HG03103 (cell line): ENCODE measurements at regions not wholly inside any gene's neighbourhood (a gene's known extent, or its start where the extent isn't known, plus 50 kb on each side); places are given as distances from the start of the nearest gene placed in this dataset.
"Not testable (repeated sequence)": the region's sequence is repeated elsewhere in the genome, so short reads cannot be mapped to it uniquely, and the experiment has no call there.

Experiments used
- ATAC-seq: cut with Tn5 transposase; IDR thresholded peaks from one replicate; pipeline ENCODE4 v1.9.1; 2021; ENCODE audit warnings: low read depth; ENCODE audit not compliant: unreplicated experiment

DNA sequence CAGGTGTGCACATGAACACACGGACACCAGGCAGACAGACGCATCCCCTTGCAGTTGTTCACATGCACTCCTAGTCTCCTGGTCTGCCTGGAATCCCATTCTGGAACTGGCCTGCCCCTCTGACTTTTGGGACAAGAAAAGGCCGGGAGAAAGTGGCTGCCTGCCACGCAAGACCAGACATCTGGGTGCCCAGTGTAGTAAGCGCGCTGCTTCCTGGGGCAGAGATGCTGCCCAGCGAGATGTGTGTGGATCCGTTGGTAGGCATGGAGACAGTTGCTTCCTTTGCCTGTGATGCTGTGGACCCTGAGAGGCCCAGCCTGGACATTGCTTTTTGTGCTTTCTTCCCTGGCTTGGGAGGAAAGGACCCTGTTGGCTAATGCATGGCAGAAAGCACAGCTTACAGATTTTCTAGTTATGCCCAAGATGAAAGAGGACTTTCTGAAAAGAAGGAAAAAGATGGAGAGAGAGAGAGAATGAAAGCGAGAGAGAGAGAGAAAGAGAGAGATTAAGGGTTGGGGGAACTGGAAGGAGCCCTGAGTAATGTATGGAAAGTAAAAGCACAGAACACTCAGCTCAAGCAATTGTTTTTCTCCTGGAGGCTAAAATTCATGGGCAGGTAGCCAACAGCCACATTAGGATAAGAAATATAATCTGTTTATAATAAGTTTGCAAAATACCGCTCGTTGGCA lies 235.3 kb downstream of the BCL2L11 start:
- not testable (repeated sequence) for ATAC-seq

DNA sequence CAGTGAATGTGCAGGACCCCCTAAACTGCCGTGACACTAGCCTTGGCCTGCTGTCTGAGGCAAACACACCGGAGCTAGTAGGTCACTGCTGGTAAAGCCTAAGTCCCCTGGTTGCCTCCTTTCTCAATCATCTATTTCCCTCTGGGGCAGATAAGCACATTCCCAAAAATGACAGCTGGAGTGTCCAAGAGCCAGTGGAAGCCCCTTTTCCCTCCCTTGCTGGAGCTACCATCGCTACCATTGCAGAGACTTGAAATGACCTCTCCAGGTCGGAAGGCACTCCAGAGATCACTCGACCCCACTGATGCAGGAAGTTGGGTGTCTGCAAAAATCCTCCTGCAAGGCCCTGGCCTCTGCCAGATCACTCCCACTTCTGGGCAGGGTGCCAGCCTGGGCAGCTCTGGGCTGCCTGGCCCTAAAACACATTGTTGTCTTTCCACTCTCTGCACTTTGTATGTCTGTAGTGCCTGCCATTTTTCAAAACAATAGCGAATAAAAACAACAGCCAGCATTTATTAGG lies 235.9 kb downstream of the BCL2L11 start:
- not testable (repeated sequence) for ATAC-seq

DNA sequence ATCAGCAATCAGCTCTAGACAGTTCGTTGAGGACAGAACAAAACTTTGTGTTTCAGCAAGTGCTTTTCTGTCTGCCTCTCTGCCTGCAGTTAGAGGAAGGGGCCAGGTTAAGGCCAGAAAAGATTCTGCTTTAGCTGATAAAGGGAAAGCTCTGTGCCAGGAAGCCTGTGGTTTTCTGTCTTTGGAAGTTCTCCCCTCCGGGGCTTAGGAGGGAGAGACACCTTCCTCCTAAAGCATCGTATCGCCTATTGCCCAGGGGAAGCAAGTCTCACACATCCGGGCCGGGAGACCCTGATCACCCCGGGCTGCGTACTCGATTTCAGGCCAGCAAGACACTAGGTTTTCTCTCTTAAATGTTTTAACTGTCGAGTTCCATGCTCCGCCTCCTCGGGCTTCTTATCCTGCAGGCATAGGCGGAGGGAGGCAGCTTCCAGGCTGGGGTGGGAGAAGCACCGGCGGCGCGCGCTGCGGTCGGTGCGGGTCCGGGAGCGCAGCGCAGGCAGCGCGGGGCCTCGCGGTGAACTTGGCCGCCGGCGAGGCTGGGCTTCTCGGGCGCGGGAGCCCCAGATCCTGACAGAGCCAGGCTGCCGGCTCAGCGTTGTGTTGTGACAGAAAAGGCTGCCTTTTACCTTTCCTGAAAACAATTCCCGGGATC lies 245.4 kb downstream of the BCL2L11 start:
- not testable (repeated sequence) for ATAC-seq

DNA sequence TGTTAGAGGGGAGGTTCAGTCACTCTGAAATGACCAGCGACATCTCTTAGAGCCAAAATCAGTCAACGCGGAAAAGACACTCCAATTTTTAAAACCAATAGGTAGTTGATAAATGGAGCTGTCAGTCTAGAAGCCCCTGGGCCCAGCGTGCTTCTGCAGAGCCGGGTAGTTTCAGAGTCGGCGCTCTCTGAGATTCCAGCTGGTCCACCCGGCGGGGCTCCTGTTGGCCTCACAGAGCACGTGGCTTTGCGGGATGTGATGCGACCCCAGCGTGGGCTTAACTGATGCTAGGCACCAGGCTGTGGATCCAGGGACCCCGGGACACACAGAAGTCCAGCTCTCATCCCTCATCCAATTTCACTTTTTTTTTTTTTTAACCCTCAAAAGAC lies 245.9 kb downstream of the BCL2L11 start:
- not testable (repeated sequence) for ATAC-seq

DNA sequence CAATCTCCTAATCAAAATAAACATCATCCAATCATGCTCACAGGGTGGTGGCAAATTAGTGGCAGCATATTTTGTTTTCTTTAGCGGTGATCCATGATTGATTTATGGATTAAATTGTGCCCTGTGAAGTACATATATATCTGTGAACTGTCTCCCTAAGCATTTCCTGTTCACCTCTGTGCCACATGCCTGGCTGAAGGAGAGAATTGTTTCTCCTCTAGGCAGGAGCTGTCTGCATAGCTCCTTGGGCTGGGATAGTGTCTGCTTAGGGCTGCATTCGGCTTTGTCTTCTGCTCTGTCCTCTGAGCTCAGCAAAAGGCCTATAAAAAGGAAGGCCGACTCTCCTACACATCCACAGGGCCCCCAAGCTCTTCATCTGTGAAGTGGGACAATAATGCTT lies 246.4 kb downstream of the BCL2L11 start:
- ATAC-seq = not testable (repeated sequence)

DNA sequence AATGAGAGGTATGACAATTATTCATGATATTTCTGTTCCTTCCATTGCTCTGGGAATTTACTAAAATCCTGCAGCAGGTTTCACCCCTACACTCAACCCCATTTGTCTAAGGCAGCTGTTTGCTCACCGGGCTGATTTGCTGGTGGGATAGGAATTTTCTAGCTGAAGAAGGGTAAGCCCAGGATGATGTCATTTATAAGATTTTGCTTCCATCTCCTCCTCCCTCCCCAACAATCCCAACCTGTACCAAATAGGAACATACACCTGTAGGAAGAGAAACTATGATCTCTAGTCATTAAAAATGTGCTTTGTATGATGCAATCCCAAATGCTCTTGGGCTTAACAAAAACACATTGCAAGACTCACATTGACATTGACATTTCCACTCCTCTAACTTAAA lies 247.2 kb downstream of the BCL2L11 start:
- not testable (repeated sequence) for ATAC-seq

DNA sequence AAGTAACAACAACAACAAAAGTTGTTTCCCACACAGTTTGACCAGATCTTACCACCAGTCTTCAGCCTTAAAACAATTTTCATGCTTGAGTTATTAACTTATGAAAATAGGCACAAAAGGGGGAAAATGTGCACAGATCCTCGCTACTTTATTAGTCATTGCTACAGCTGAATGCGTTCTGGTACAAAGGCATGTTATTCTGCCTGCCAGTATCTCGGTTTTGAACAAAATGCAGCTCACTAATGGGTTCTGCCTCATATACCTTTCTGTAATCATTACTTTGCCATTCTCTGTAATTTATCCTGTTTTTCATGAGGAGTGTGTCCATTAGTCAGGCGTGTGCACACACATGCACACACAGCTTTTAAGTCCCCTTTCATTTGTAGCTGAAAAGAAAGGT lies 247.6 kb downstream of the BCL2L11 start:
- not testable (repeated sequence) for ATAC-seq

DNA sequence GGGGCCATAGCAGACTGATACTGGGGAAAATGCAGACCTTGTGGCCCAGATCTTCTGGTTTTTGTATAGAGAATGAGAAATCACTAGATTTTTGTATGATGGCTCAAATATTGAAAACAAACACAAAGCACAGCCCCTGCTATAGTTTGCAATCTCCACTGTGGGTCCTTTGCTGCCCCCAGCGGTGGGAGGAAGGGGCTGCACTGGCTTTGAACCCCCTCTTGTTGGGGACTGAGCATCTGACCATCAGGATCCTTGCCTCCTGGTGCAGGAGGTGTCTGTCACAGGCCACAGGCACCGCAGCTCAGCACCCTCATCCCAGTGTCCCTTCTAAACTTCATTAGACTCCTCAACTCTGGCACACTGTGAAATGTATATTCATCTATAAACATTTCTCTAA lies 252.3 kb downstream of the BCL2L11 start:
- ATAC-seq = not testable (repeated sequence)

DNA sequence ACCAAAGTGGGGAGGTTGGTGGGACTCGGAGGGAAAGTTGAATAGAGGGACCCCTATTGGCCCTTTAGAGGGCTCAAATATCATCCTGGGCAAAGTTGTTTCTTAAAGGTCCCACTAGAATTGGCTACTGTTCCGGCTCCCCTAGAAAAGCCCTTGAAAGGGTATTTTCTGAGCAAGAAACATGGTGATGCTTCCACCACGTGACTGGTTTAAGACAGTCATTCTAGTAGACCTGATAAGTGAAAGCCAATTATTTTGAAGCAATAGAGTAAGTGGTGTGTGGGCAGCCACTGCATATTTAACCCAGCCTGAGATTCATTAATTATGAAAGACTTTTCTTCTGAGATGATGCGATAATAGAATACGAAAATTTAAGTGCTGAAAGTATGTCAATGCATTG lies 253.3 kb downstream of the BCL2L11 start:
- not testable (repeated sequence) for ATAC-seq

DNA sequence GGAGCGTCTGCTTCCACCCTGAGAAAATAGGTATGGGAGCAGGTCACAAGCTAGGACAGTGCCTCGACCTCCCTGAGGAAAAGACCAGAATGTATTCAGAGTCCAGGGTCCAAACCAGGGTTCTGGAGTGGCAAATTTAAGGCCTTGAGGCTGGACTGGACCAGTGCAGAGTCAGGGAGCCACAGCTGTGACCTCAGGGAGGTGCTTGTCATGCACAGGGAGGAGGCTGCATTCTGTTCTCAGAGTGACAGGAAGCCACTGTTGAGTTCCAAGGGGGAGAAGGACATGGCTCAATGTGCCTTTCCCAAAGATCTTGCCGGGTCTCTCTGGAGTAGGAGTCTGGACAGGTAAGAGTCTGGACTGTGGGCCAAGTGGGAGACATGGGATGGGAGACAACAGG lies 254.0 kb downstream of the BCL2L11 start:
- not testable (repeated sequence) for ATAC-seq

DNA sequence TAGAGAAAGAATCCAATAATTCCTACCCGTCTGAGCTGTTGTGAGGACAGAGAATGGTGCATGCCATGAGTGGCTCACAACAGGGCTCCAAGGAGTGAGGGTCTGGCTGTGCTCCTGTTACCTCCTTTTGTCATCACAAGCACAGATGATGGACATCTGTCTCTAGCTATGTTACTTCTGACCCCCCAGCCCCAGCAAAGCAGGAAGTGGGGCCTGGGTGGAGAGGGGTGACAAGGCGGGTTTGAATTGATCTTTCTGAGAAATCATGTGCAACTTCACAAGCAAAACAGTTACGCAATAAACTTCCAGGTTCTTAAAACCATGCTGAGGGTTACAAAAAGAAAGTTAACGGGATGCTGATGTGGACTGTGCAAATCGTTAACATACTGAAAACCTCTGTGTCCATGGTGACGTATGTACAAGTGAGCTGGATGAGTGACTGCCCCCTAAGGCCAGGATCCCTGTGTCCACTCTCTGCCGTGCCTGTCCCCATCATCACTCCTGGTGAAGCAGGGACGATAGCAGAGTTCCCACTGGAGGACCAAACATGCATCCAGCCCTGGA lies 254.7 kb downstream of the BCL2L11 start:
- ATAC-seq = not testable (repeated sequence)

DNA sequence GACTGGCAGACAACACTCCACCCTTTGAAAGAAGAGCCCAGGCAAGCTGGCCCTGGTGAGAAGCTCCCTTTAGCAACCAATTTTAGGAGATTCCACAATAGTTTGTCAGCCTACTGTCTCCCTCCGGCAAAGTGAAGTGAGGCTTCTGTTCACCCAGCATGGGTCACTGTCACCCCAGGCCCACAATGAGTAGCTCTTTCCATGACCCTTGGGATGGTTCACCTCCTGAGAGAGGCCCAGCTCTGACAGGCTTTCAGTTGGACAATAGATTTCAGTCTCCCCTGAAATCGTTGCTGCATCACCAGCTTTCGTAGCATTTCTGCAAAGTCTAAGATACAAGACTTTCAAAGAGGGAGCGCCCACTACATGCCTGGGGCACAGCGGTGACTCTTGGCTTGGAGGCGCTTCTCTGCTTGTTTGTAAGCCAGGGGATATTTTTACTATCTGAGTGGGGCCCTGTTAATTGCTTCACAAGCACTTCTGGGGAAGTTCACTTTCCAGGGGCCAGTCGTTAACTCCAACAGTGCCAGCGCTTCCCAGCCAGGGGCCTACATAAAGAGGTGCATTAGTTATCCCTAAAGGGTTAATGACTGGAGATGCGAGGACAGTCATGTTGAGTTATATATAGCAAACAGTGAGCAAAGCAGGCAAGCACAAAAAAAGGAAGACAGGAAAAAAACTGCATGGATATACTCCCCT lies 255.7 kb downstream of the BCL2L11 start:
- ATAC-seq = not testable (repeated sequence)

DNA sequence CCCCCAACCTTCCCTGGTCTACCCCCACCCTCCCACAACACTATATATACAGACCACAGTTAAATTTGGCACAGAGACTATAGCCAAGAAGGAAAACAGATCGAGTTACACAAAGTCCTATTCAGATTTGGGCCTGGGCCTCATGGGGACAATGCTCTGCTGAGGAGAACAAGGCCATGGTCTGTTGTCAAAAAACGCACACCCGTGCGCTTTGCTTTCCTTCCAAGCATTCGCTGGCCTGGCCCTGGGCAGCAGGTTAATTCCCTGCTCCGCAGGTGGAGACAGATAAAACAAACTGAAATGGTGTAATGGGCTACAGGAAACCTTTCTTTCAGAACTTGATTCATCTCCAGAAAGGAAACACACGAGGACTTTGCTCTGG lies 256.2 kb downstream of the BCL2L11 start:
- ATAC-seq = not testable (repeated sequence)

DNA sequence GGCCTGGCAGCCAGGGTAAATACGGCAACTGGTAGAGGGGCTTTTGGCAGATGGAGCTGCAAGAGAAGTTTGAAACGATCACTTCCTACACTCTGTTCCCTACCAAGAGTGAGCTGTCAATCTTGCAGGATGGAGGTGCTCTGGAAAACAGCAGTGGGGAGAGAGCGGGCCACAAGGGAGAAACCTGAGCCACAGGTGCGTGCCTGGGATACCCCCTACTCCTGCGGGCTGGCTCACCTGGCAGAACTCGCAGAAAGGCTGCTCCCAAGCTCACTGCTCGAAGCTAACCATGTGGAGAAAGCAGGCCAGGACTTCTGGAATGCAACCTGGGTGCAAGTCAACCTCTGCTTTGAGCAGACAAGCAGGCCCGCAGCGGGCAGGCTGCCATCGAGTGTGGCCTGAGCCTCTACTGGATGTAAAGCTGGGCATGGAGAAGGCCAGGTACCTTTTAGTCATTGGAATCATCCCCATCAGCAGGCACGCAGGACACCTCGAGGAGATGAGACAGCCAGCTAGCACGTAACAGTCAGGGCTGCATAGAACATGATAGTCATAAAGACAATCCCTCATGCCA lies 256.8 kb downstream of the BCL2L11 start:
- not testable (repeated sequence) for ATAC-seq

DNA sequence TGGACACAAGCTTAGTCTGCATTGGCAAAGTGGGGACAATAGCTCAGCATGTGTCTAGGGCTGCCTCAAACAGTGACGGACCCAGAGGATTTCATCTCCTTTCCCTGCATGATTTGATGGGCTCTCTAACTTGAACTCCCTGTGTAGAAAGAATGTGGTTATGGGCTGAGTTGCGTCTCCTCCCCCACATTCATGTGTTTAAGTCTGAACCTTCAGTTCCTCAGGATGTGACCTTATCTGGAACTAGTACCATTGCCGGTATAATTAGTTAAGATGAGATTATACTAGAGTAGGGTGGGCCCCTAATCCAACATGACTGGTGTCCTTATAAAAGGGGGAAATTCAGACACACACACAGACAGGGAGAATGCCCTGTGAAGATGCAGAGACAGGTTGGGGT lies 257.6 kb downstream of the BCL2L11 start:
- not testable (repeated sequence) for ATAC-seq

DNA sequence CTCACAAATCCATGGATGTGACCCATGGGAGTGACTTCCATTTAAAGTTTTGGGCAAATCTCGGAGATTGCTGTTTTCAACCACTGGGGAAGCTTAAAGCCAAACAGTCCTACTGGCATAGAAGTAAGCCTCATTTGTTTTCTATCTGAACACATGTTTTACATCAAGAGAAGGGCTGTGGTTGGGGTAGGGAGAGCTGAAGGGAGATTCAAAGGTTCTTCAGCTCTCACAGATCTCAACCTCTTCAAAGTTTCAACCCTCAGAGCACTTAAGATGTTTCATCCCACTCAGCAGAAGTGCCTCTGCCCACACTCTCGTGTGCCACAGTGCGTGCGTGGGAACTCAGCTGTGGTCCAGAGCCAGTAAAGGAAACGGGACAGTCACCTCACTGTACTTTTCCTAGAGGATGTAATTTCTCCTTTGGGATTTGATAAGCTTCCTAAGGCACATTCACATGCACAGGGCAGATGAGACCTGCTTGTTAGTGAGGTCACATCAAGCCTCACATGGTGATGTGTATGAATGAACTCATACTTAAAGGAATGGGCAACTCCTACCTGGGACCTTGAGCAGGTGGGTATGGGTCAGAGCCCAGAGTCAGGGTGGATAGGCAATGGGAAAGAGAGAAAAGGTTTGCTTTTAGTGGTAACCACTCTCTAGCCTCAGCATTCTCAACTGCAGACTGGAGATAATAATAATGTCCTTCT lies 260.2 kb downstream of the BCL2L11 start:
- not testable (repeated sequence) for ATAC-seq

DNA sequence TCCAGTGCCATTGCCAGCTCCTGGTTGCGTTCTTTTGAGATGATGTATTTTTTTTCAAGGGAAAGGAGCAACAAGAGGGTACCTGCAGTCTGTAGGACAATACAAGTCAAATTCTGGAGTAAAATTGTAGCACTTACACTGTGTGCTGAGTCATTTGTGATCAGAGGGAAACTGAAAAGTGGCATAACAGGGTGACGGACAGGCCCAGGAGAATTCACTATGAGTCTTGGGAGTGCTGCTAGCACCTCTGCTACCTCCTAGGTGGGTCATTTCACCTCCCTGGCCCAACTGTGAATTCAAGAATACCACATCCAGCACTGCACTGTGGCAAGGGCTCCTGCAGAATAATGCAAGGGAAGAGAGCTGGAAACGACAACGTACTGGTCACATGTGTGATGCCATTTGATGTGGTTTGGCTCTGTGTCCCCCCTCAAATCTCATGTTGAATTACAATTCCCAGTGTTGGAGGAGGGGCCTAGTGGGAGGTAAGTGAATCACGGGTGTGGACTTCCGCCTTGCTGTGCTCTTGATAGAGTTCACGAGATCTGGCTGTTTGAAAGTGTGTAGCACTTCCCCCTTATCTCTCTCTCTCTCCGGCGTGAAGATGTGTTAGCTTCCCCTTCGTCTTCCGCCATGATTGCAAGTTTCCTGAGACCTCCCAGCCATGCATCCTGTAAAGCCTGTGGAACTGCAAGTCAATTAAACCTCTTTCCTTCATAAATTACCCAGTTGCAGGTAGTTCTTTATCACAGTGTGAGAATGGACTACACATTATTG lies 261.0 kb downstream of the BCL2L11 start:
- not testable (repeated sequence) for ATAC-seq

DNA sequence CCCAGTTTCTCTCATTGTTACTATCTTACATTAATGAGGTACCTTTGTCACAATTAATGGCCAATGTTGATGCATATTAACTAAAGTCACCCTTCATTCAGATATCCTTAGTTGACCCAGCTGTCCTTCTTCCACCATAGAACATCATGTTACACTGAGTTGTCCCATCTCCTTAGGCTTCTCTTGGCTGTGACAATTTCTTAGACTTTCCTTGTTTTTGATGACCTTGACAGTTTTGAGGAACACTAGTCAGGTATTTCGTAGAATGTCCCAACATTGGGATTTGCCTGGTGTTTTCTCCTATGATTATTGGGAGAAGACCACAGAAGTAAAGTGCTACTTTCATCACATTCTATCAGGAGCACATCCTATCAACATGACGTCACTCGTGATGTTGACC lies 261.8 kb downstream of the BCL2L11 start:
- ATAC-seq = not testable (repeated sequence)

DNA sequence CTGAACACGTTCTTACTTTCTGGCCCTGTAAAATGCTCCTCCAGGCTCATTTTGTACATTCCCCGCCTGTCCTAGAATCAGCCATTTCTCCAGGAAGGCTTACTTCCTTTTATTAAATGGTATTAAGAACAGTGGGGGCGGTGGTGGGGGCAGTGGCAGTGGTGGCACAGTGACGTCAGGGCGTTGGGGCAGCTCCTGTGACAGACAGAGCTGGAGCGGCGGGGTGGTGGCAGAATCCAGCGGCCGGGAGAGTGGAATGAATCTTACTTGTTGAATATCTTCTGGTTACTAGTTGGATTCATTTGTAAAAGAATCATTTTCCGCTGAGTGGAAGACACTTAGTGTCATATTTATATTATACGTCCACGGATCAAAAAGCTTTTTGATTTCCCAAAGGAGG lies 262.6 kb downstream of the BCL2L11 start:
- ATAC-seq = not testable (repeated sequence)
